Stimulated activated CD8-positive, alpha-beta memory T cell treated with anti-CD3 and anti-CD28 coated beads, Interleukin-7, amount 100 ng/mL, for 48 hours (primary cell): ENCODE measurements at regions not wholly inside any gene's neighbourhood (a gene's known extent, or its start where the extent isn't known, plus 50 kb on each side); places are given as distances from the start of the nearest gene placed in this dataset.
A peak's percentile ranks its signal among the peaks of the same experiment; 100 is the strongest.
"Not testable (repeated sequence)": the region's sequence is repeated elsewhere in the genome, so short reads cannot be mapped to it uniquely, and the experiment has no call there.

Experiments
- DNase-seq, 2 donors: peaks; one replicate each; pipeline ENCODE4 v3.0.0-alpha.2; 2020; ENCODE audit warnings: low read depth in 1 of 2; ENCODE audit errors: extremely low read depth in 1 of 2

DNA sequence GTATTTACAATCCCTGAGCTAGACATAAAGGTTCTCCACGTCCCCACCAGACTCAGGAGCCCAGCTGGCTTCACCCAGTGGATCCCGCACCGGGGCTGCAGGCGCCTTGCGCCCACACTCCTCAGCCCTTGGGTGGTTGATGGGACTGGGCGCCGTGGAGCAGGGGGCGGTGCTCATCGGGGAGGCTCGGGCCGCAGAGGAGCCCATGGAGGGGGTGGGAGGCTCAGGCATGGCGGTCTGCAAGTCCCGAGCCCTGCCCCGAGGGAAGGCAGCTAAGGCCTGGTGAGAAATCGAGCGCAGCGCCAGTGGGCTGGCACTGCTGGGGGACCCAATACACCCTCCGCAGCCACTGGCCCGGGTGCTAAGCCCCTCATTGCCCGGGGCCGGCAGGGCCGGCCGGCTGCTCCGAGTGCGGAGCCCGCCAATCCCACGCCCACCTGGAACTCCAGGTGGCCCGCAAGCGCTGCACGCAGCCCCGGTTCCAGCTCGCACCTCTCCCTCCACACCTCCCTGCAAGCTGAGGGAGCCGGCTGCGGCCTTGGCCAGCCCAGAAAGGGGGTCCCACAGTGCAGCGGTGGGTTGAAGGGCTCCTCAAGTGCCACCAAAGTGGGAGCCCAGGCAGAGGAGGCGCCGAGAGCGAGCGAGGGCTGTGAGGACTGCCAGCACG is 260.9 kb upstream of the BTG1 start:
- DNase-seq: not testable (repeated sequence)

DNA sequence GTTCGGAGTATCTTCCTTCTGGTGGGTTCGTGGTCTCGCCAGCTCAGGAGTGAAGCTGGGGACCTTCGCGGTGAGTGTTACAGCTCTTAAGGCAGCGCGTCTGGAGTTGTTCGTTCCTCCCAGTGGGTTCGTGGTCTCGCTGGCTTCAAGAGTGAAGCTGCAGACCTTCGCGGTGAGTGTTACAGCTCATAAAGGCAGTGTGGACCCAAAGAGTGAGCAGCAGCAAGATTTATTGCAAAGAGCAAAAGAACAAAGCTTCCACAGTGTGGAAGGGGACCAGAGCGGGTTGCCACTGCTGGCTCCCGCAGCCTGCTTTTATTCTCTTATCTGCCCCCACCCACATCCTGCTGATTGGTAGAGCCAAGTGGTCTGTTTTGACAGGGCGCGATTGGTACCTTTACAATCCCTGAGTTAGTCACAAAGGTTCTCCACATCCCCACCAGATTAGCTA is 260.2 kb upstream of the BTG1 start:
- DNase-seq: peak in 1 of 2 donors; percentile 40

DNA sequence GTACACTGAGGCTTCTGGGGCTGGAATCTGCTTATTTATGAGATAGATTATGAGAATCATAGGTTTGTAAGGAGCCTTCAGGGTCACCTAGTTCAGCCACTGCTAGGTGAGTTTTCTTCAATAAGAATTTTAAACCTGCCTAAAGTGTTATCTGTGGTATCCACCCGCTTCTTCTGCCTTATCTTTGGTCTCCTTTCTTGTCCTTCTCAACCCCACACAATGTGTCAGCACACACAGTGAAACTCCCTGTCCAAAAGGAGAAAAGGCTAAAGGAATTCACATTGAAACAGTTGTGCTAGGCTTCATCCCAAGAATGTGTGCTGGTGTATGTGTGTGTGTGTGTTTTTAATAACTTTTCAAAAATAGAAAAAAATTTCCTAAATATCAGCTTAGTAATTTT is 259.3 kb upstream of the BTG1 start:
- DNase-seq: no peak

DNA sequence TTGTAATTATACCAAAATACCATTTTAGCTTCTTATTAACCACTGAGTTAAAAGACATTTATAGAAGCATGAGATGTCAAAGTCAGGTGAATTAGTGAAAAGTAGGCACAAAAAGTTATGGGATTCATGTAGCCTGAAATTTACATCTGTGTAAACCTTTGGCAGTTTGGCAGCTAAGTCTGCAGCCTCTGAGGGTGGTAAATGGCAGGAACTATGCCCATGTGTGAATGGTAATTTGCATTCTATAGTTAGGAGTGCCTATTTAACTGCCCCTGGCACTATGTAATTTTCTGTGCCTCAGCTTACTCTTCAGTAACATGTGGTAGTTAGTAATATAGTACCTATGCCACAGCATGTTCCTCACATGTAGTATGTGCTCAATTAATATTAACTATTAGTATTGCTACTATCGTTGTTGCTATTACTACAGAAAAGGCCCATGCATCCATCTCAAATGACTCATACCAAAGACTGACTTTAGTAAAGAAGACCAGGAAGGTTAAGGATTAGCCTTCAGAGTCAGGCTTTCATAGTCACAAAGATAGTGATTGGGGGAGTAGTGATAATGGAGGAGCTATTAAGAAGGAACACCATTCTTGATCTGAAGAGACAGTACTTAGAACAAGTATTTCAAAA is 258.7 kb upstream of the BTG1 start:
- DNase-seq: no peak

DNA sequence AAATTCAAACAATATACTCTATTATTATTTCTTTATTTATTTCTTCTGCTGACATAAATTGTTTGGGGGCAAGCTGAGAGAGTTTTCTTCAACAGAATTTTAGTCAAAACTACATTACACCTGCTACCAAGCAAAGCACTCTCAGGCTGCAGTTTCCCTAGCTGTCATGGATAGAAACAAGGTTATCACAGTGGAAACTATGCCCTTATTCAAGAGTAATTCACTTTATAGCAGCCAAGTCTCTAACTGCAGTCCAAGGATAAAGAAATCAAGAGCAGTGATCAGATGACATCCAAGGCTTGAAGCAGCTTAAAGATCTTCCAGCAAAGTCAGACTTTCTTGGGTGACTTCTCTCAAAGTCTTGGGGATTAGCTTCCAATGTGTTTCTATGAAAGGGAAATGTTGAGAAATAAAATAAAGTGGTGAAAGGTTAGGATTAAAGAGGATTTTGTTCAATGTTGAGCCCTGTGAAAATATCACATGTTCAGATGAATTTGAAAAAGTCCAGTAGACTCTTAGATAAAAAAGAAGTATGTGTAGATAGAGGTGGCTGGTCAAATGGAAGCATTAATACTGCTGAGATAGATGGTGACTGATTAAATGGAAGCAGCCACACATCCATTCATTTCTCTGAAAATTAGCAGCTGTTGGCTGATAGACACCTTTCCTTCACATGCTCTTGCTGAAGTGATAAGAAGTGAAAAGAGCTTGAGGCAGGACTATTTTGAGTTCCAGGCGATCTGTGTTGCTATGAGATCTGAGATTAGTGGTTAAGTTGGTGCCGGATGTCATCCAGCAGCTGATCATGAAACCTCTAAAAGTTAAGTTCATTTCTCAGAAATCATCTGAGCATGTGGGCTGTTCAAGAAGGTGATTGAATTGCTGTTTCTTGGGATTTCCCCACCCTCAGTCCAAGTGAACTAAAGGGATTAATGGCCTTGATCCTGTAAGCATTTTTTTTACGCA is 257.8 kb upstream of the BTG1 start:
- DNase-seq: peak in 1 of 2 donors; percentile 42

DNA sequence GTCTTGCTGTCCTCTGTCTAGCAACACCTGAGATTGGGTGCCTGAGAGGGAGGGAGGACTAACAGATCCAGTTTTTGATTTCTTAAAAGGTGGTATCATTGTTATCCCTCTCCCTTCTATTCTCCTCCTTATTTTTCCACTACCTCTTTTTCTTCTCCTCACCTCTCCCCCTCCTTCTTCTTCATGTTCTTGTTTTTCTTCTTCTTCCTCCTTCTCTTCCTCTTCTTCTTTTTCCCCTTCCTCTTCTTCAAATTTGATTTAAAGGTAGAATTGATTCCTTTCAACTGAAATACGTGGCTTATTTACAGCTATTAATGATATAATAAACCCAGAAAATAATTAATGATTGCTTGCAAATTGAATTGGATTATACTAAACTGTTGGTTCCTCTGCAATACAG is 256.8 kb upstream of the BTG1 start:
- DNase-seq: no peak

DNA sequence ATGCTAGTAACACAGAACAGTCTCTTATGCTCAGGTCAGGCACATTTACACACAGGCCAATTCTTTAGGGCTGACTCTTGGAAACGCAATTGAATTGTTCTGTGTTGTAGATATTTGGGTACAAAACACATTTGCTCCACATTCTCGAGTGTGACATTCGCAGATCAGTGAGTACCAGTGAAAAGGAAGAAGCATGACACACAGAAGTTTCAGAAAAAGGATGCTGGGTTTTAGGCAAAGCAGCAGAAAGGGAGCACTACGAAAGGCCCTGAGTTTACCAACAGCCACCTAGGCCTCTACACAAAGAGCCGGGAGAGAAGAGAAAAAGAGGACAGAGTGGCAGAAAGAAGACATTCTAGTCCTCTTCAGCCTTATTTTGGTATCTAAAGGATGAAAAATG is 254.4 kb upstream of the BTG1 start:
- DNase-seq: no peak

DNA sequence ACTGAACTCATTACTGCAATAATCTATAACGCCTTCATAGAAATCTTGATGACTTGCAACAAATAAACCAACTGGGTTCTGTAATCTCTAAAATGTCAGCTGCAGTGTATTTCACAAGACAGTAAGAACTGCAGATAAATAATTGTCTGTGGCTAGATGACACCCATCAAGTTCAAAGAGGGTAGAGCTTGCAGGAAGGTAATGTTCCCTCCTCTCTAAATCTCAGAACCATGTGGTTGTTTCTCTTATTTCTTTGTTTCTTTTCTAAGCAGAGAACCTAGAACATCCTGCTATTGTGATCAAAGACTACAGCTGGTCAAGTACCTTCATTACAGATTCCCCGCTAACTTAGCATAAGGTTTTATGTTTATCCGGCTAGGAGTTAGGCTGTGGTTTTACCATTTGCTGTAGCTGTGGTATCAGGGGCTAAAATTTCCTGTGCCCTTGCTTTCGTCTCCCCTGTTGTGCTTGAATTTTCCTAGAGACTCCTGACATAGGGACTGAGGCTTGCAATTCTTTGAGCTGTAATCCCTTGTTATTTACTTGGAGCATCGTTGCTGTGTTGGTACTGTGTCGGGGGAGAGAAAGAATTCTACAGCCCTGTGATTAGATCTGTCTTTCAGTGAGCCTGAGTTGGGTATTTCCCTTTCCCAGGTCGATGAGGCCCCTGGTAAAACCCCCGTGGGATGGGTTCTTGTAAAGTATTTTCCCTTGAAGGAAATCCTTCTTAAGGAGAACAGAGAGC is 253.1 kb upstream of the BTG1 start:
- no peak for DNase-seq

DNA sequence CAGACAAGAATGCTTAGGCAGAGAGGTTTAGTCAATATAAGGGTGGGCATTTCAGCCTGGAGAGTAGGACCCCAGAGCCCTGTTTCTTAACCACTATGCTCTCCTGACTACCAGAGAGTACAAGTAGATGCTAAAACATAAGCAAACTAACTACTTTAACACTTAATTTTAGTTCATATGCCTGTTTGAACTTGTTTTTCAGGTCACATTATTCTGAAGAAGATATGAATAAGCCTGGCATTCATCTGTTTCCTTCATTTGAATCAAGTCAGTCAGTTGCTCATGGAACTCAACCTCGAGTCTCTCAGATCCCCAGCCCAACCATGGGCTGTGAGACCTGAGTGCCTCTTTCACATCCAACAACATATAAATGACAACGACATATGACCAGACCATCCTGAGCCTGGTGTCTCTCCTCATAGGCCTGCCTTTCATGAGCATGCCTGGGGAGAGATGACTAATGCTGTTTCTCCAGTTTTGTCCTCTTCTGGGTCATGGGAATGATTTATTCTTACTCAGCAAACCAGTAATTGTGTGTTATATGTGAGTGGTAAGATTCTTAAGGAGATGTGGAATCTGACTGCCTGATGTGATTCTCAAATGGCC is 251.1 kb upstream of the BTG1 start:
- no peak for DNase-seq

DNA sequence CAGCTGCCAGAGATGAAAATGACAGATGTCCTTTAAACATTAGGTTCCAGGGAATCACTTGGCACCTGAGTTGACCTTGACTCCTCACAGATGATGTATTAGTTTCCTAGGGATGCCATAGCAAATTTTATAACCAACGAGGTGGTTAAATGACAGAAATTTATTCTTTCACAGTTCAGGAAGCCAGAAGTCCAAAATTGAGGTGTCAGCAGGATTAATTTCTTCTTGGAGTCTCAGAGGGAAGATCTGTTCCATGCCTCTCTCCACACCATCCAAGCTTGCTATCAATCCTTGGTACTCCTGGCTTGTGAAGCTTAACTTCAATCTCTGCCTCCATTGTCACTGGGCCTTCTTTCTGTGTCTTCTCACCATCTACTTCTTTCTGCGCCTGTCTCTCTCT is 249.7 kb upstream of the BTG1 start:
- DNase-seq: no peak

DNA sequence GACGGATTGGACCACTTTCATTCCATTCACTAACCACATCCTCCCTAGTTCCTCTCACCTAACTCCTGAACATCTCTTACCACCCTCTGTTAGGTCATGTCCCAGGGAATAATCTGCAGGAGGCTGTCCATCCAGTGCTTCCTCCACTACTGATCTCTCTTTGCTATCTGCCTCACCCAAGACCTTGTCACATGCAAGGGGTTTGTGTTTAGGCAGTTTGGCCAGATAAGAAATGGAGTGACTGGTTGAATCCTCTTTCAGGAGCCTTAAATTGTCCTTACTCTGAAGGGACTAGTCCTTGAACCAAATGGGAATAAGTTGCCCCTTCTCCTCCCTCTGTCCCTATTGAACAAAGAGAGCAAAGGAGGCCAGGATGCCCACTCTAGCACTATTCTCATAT is 249.2 kb upstream of the BTG1 start:
- no peak for DNase-seq

DNA sequence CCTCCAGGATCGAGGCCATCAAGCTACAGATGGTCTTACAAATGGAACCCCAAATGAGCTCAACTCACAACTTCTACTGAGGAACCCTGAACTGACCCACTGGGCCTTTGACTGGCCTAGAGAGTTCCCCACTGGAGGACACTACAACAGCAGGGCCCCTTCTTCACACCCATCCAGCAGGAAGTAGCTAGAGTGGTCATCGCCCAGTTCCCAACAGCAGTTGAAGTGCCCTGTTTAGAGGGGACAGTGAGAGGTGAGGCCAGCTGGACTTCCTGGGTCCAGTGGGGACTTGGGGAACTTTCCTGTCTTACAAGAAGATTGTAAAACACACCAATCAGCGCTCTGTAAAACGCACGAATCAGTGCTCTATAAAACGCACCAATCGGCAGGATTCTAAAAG is 247.9 kb upstream of the BTG1 start:
- DNase-seq: no peak

DNA sequence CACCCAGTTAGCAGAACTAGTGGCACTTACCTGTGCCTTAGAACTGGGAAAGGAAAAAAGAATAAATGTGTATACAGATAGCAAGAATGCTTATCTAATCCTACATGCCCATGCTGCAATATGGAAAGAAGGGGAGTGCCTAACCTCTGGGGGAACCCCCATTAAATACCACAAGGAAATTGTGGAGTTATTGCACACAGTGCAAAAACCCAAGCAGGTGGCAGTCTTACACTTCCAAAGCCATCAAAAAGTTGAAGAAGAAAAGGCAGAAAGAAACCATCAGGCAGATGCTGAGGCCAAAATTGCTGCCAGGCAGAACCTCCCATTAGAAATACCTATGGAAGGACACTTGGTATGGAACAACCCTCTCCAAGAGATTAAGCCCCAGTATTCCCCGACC is 246.1 kb upstream of the BTG1 start:
- DNase-seq: not testable (repeated sequence)

DNA sequence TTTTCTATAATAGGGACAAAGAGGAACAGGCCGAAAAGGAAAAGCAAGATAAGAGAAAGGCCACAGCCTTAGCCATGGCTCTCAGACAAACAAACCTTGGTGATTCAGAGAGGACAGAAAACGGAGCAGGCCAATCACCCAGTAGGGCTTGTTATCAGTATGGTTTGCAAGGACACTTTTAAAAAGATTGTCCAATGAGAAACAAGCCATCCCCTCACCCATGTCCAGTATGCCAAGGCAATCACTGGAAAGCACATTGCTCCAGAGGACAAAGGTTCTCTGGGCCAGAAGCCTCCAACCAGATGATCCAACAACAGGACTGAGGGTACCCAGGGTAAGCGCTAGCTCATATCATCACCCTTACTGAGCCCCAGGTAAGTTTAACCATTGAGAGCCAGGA is 243.8 kb upstream of the BTG1 start:
- no peak for DNase-seq

DNA sequence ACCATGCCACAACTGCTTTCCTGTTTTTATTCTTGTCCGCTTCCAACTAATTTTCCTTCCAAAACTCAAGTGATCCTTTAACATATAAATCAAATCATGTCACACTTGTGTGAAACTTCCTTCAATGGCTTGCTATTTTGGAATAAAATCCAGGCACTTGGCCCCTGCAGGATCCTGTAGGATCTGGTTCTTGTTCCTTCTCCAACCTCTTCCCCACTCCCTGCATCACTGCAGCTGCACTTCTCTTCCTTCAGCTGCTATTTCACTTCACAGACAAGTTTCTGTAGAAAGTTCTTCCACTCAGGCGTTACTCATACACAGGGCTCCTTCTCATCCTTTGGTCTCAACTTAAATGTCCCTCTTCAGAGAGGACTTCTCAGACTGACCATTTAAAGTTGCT is 239.7 kb upstream of the BTG1 start:
- DNase-seq: no peak

DNA sequence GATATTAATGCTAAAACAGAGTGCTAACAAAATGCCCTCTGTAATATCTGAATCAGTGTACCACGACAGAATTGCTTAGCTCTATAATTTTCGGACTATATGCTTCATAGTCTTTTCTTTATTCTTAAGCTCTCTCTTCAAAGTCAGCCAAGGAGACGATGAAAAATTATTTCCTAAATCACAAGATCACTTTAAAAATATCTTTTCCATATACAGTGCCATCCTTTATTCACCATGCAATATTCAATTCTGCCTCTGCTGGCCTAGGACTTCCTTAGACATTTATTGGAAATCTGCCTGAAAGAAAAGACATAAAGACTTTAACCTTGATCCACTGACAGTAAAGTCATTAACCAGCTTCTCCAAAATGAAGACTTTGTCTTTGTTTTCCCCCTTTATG is 238.9 kb upstream of the BTG1 start:
- DNase-seq: no peak

DNA sequence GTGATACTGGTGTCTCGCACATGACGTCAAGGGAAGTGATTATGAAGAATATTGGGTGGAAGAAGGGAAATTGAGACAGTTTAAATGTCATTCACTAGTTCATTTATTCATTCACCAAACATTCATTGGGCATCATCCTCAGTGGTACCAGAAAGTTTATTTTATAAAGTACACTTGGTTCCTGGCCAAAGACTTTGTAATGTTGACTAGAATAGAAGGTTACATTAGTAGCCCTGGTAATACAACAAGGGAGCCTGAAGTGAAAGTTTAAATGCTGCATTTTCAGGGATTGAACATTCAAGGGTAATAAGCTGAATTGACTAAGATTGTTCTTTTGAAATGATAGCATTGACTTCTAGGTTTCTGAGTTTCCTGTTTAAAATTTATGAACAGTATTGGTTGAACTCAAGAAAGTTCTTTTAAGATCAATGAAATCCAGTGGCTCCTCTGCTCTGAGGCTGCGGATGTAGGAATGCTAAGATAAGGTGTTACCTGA is 236.8 kb upstream of the BTG1 start:
- DNase-seq: no peak

DNA sequence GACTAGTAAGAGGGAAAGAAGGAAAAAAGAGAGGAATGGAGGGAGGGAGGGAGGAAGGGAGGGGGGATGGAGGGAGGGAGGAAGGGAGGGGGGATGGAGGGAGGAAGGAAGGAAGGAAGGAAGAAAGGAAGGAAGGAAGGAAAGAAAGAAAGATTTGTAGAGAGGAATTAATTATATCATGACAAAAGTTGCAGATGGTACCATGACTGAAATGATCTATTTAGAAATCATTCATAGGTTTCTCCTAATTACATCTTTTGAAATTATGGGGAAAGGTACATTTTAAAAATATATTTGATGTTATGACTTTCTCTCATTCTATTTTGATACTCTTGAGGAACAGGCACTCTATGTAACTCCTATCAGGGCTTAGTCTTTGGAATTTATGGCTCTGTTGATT is 236.2 kb upstream of the BTG1 start:
- no peak for DNase-seq

DNA sequence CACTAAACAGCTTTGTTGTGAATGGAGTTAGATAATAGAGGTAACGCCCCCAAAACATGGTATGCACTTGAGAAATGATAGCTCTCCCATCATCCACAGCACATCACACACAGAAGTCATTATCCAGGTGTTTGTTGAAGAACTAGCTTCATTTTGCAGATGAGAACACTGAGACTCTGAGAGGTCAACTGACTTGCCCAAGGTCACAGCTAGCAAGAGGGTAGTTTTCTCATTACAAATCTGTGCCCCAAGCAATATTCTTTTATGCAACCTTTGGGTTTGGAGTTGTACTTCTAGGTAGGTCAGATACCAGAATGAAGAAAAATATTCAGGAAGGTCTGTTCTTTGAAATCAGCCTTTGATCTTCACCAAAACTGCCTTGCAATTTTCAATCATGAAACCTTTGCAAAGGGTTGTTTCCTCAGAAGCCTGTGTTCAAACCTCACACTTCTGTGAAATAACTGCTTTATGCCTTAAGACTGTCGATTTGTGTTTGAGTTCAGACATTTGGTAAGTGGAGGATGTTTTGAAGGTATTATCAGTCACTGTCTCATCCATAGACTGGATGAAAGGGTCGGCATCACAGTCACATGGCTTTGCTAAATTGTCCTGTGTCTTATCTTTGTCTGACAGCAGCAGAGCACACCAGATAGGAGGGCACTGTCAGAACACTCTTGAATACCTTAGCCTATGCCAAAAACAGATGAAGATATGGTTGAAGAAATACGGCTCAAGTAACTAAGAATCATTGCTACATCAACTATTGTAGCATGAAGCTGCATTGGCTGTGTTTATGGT is 233.2 kb upstream of the BTG1 start:
- DNase-seq: no peak

DNA sequence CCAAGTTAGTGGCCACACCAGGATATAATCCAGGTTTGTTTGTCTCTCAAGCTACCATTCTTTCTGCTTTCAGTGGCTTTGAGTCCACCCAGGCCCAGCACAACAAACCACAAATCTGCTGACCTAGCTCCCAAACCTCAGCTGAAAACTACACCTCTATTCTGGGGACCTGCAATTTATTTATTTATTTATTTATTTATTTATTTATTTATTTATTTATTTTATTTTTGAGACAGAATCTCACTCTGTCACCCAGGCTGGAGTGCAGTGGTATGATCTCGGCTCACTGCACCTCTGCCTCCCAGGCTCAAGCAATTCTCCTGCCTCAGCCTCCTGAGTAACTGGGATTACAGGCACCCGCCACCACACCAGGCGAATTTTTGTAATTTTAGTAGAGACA is 229.9 kb upstream of the BTG1 start:
- not testable (repeated sequence) for DNase-seq
